ENCODE measurements at regions not wholly inside any gene's neighbourhood (a gene's known extent, or its start where the extent isn't known, plus 50 kb on each side); places are given as distances from the start of the nearest gene placed in this dataset.

GRCh38 chr3:73707772-73708171 lies 83.0 kb upstream of the PDZRN3 start:
- 54 to 73% (median 61%) methylated on average over 2 of the region's 2 CpGs for WGBS, 5 donors
- no peak for TF ChIP-seq POLR2AphosphoS5 (IDR thresholded peaks at IDR 0.05)
- TF ChIP-seq, protein P1, sequence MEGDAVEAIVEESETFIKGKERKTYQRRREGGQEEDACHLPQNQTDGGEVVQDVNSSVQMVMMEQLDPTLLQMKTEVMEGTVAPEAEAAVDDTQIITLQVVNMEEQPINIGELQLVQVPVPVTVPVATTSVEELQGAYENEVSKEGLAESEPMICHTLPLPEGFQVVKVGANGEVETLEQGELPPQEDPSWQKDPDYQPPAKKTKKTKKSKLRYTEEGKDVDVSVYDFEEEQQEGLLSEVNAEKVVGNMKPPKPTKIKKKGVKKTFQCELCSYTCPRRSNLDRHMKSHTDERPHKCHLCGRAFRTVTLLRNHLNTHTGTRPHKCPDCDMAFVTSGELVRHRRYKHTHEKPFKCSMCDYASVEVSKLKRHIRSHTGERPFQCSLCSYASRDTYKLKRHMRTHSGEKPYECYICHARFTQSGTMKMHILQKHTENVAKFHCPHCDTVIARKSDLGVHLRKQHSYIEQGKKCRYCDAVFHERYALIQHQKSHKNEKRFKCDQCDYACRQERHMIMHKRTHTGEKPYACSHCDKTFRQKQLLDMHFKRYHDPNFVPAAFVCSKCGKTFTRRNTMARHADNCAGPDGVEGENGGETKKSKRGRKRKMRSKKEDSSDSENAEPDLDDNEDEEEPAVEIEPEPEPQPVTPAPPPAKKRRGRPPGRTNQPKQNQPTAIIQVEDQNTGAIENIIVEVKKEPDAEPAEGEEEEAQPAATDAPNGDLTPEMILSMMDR (IDR thresholded peaks at IDR 0.05 in 8 of 11, conservative IDR thresholded peaks at IDR 0.05 in 3 of 11) = no peak
- TF ChIP-seq POLR2A (IDR thresholded peaks at IDR 0.05) = no peak
- Histone ChIP-seq H3K4me3 (no peak overlapping the region), H3K36me3 (no peaks in the 10 kb centered on the region), H3K27ac (no peak overlapping the region), H3K4me1 (no peaks in the 10 kb centered on the region), H3K27me3 (replicated peaks in 1 of 7) (no peaks in the 10 kb centered on the region), H3K9me3 (no peaks in the 10 kb centered on the region)
- intact Hi-C loops (cut with DNase I; ENCODE audit: low total_unique reads) = no loop called here
- DNase-seq = no peak

DNA sequence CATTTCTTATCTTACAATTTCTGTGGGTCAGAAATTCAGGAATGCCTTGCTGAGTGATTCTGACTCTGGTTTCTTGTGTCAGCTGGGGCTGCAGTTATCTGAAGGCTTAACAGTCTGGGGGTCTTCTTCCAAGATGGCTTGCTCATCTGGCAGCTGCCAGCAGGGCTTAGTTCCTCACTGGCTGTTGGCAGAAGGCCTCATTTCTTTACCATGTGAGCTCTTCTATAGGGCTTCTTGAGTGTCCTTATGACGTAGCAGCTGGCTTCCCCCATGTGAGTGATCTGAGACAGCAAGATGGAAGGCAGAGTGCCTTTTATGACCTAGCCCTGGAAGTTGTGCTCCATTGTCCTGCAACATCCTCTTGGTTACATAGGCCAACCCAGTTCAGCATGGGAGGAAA lies 82.0 kb upstream of the PDZRN3 start:
- no peak for DNase-seq
- WGBS, 5 donors = 71 to 100% (median 85%) methylated on average over 1 of the region's 1 CpG
- intact Hi-C loops (cut with DNase I; ENCODE audit: low total_unique reads) = no loop called here

DNA sequence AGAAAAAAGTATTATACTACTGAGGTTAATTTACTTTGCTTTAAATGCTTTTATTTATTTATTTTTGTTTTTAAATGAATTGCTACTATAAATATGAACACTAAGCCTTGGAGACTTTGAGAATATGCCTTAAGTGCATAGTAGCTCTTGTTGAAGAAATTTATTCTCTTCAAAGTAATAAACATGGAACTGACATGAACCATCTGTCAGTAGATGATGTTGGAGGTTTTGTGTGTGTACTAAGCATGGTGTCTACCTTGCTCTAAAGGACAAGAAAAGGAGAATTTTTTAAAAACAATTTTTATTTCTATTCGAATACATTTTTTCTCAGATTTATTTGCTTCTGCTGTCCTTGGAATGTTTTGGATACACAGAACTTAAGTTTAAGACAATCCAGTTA lies 81.1 kb upstream of the PDZRN3 start:
- Histone ChIP-seq H3K4me3 (no peak overlapping the region), H3K27me3 (replicated peaks in 1 of 7) (no peaks in the 10 kb centered on the region), H3K27ac (no peak overlapping the region), H3K9me3 (no peaks in the 10 kb centered on the region), H3K4me1 (no peaks in the 10 kb centered on the region), H3K36me3 (no peaks in the 10 kb centered on the region)
- WGBS, 5 donors = 69 to 94% (median 85%) methylated on average over 1 of the region's 1 CpG
- intact Hi-C loops (cut with DNase I; ENCODE audit: low total_unique reads) = no loop called here
- TF ChIP-seq, protein P1 (IDR thresholded peaks at IDR 0.05 in 8 of 11, conservative IDR thresholded peaks at IDR 0.05 in 3 of 11) = no peak
- TF ChIP-seq POLR2AphosphoS5 (IDR thresholded peaks at IDR 0.05) = no peak
- TF ChIP-seq POLR2A (IDR thresholded peaks at IDR 0.05) = no peak
- DNase-seq = no peak

More for the DNA sequence above, 82.0 kb upstream of the PDZRN3 start:
- Histone ChIP-seq H3K27ac (no peak overlapping the region), H3K36me3 (no peaks in the 10 kb centered on the region), H3K9me3 (no peaks in the 10 kb centered on the region), H3K4me1 (no peaks in the 10 kb centered on the region), H3K4me3 (no peak overlapping the region), H3K27me3 (replicated peaks in 1 of 7) (no peaks in the 10 kb centered on the region)
- no peak for TF ChIP-seq POLR2A (IDR thresholded peaks at IDR 0.05)
- TF ChIP-seq, protein P1 (IDR thresholded peaks at IDR 0.05 in 8 of 11, conservative IDR thresholded peaks at IDR 0.05 in 3 of 11) = no peak

DNA sequence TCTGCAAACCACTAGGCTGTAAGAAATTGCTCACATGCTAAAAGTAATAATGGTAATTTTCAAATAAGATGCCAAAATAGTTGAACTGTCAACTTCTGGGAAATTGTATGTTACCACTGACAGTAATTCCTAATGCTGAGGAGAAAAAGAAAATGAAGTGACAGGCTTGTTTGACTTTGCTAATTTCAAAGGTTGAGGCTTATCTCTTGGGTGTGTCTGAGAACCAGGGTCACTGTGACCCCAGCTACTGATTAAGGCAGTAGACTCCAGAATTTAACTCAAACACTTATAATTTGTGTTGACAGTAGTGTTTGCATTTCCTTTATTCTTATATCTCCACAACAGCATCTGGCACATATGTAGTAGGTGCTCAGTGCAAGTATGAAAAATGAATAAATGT lies 74.6 kb upstream of the PDZRN3 start:
- no peaks in the 10 kb centered on the region for H3K4me1 ChIP-seq
- no peaks in the 10 kb centered on the region for H3K36me3 ChIP-seq
- DNase-seq = no peak
- TF ChIP-seq, protein P1 (IDR thresholded peaks at IDR 0.05 in 8 of 11, conservative IDR thresholded peaks at IDR 0.05 in 3 of 11) = no peak
- no peak for TF ChIP-seq POLR2A (IDR thresholded peaks at IDR 0.05)
- no peak for TF ChIP-seq POLR2AphosphoS5 (IDR thresholded peaks at IDR 0.05)
- no peak overlapping the region for H3K4me3 ChIP-seq
- H3K27me3 ChIP-seq (replicated peaks in 1 of 7) = no peaks in the 10 kb centered on the region
- no peaks in the 10 kb centered on the region for H3K9me3 ChIP-seq
- H3K27ac ChIP-seq = no peak overlapping the region
- intact Hi-C loops (cut with DNase I; ENCODE audit: low total_unique reads) = no loop called here
